ENCODE measurements at regions not wholly inside any gene's neighbourhood (a gene's known extent, or its start where the extent isn't known, plus 50 kb on each side); places are given as distances from the start of the nearest gene placed in this dataset.

GRCh38 chr2:105515581-105516415, 116.9 kb upstream of the FHL2 start:
- no CpG with 5 or more reads among the region's 15 CpGs for WGBS, 2 donors (ENCODE audit: extremely low coverage in 2 of 2, insufficient read length in 2 of 2, insufficient replicate concordance in 1 of 2)
- Histone ChIP-seq H3K9ac (ENCODE audit: low read depth, low read length, poor library complexity) (no peak overlapping the region), H3K18ac (ENCODE audit: low read length) (peak overlapping the region; percentile 1), H3K4me3 (ENCODE audit: low read length in 2 of 2) (peak overlapping the region in 1 of 2 donors; percentile 24), H3K14ac (ENCODE audit: low read length) (no peak overlapping the region), H2AFZ (ENCODE audit: low read length) (no peak overlapping the region), H2BK12ac (ENCODE audit: low read length) (no peak overlapping the region), H3K4me2 (ENCODE audit: insufficient read depth, low read length, poor library complexity, severe bottlenecking) (no peak overlapping the region), H3K36me3 (replicated peaks in 1 of 2; ENCODE audit: control insufficient read depth in 2 of 2, insufficient read depth in 2 of 2, low read length in 2 of 2) (no peaks in the 10 kb centered on the region), H2BK15ac (ENCODE audit: low read length) (no peak overlapping the region), H3K4me1 (ENCODE audit: control insufficient read depth in 2 of 2, insufficient read depth in 1 of 2, low read depth in 1 of 2, low read length in 2 of 2) (no peaks in the 10 kb centered on the region), H3K27ac (replicated peaks; ENCODE audit: low read length) (no peak overlapping the region), H4K8ac (ENCODE audit: low read depth, low read length) (no peak overlapping the region), H2BK120ac (ENCODE audit: low read depth, low read length) (no peak overlapping the region), H2AK5ac (ENCODE audit: low read depth, low read length) (peak overlapping the region; percentile 8), H3K27me3 (ENCODE audit: control insufficient read depth in 3 of 3, insufficient read depth in 3 of 3, low read depth in 1 of 3, low read length in 3 of 3) (no peaks in the 10 kb centered on the region), H2BK5ac (ENCODE audit: low read length) (no peak overlapping the region), H4K91ac (ENCODE audit: low read depth, low read length, poor library complexity) (no peak overlapping the region), H3K79me1 (ENCODE audit: low read depth, low read length) (no peaks in the 10 kb centered on the region), H3K4ac (ENCODE audit: low read length) (no peak overlapping the region), H3K9me3 (replicated peaks in 1 of 2; ENCODE audit: control insufficient read depth in 2 of 2, insufficient read depth in 1 of 2, low read depth in 1 of 2, low read length in 2 of 2) (no peaks in the 10 kb centered on the region), H3K23ac (ENCODE audit: low read depth, low read length, poor library complexity) (no peak overlapping the region)
- DNase-seq (ENCODE audit: low spot score), result no peak

GRCh38 chr2:105514576-105514975, 115.7 kb upstream of the FHL2 start:
- Histone ChIP-seq H3K18ac (ENCODE audit: low read length) (no peak overlapping the region), H2AK5ac (ENCODE audit: low read depth, low read length) (no peak overlapping the region), H2AFZ (ENCODE audit: low read length) (no peak overlapping the region), H3K4me3 (ENCODE audit: low read length in 2 of 2) (no peak overlapping the region), H3K4ac (ENCODE audit: low read length) (no peak overlapping the region), H2BK120ac (ENCODE audit: low read depth, low read length) (no peak overlapping the region), H4K91ac (ENCODE audit: low read depth, low read length, poor library complexity) (no peak overlapping the region), H3K23ac (ENCODE audit: low read depth, low read length, poor library complexity) (no peak overlapping the region), H3K9ac (ENCODE audit: low read depth, low read length, poor library complexity) (no peak overlapping the region), H2BK5ac (ENCODE audit: low read length) (no peak overlapping the region), H3K9me3 (replicated peaks in 1 of 2; ENCODE audit: control insufficient read depth in 2 of 2, insufficient read depth in 1 of 2, low read depth in 1 of 2, low read length in 2 of 2) (no peaks in the 10 kb centered on the region), H3K27me3 (ENCODE audit: control insufficient read depth in 3 of 3, insufficient read depth in 3 of 3, low read depth in 1 of 3, low read length in 3 of 3) (no peaks in the 10 kb centered on the region), H3K36me3 (replicated peaks in 1 of 2; ENCODE audit: control insufficient read depth in 2 of 2, insufficient read depth in 2 of 2, low read length in 2 of 2) (no peaks in the 10 kb centered on the region), H4K8ac (ENCODE audit: low read depth, low read length) (no peak overlapping the region), H3K4me2 (ENCODE audit: insufficient read depth, low read length, poor library complexity, severe bottlenecking) (no peak overlapping the region), H3K27ac (replicated peaks; ENCODE audit: low read length) (no peak overlapping the region), H2BK12ac (ENCODE audit: low read length) (no peak overlapping the region), H3K4me1 (ENCODE audit: control insufficient read depth in 2 of 2, insufficient read depth in 1 of 2, low read depth in 1 of 2, low read length in 2 of 2) (peaks cover 0 to 2% of the 10 kb centered on the region in 2 donors), H3K79me1 (ENCODE audit: low read depth, low read length) (no peaks in the 10 kb centered on the region), H3K14ac (ENCODE audit: low read length) (no peak overlapping the region), H2BK15ac (ENCODE audit: low read length) (no peak overlapping the region)
- no peak for DNase-seq (ENCODE audit: low spot score)
- no CpG with 5 or more reads among the region's 6 CpGs for WGBS, 2 donors (ENCODE audit: extremely low coverage in 2 of 2, insufficient read length in 2 of 2, insufficient replicate concordance in 1 of 2)

GRCh38 chr2:105510761-105511528, 112.1 kb upstream of the FHL2 start:
- Histone ChIP-seq H2BK120ac (ENCODE audit: low read depth, low read length) (no peak overlapping the region), H3K4me3 (ENCODE audit: low read length in 2 of 2) (no peak overlapping the region), H2BK5ac (ENCODE audit: low read length) (no peak overlapping the region), H2BK12ac (ENCODE audit: low read length) (no peak overlapping the region), H3K23ac (ENCODE audit: low read depth, low read length, poor library complexity) (no peak overlapping the region), H4K8ac (ENCODE audit: low read depth, low read length) (no peak overlapping the region), H3K27me3 (ENCODE audit: control insufficient read depth in 3 of 3, insufficient read depth in 3 of 3, low read depth in 1 of 3, low read length in 3 of 3) (no peaks in the 10 kb centered on the region), H2BK15ac (ENCODE audit: low read length) (no peak overlapping the region), H3K36me3 (replicated peaks in 1 of 2; ENCODE audit: control insufficient read depth in 2 of 2, insufficient read depth in 2 of 2, low read length in 2 of 2) (no peaks in the 10 kb centered on the region), H3K4me2 (ENCODE audit: insufficient read depth, low read length, poor library complexity, severe bottlenecking) (no peak overlapping the region), H2AFZ (ENCODE audit: low read length) (no peak overlapping the region), H3K9me3 (replicated peaks in 1 of 2; ENCODE audit: control insufficient read depth in 2 of 2, insufficient read depth in 1 of 2, low read depth in 1 of 2, low read length in 2 of 2) (no peaks in the 10 kb centered on the region), H4K91ac (ENCODE audit: low read depth, low read length, poor library complexity) (no peak overlapping the region), H3K18ac (ENCODE audit: low read length) (no peak overlapping the region), H3K4ac (ENCODE audit: low read length) (no peak overlapping the region), H3K79me1 (ENCODE audit: low read depth, low read length) (no peaks in the 10 kb centered on the region), H3K14ac (ENCODE audit: low read length) (no peak overlapping the region), H3K9ac (ENCODE audit: low read depth, low read length, poor library complexity) (no peak overlapping the region), H3K4me1 (ENCODE audit: control insufficient read depth in 2 of 2, insufficient read depth in 1 of 2, low read depth in 1 of 2, low read length in 2 of 2) (peaks cover 0 to 2% of the 10 kb centered on the region in 2 donors), H3K27ac (replicated peaks; ENCODE audit: low read length) (no peak overlapping the region), H2AK5ac (ENCODE audit: low read depth, low read length) (no peak overlapping the region)
- no peak for DNase-seq (ENCODE audit: low spot score)
- WGBS, 2 donors (ENCODE audit: extremely low coverage in 2 of 2, insufficient read length in 2 of 2, insufficient replicate concordance in 1 of 2), result no CpG with 5 or more reads among the region's 4 CpGs
